ENCODE measurements at regions not wholly inside any gene's neighbourhood (a gene's known extent, or its start where the extent isn't known, plus 50 kb on each side); places are given as distances from the start of the nearest gene placed in this dataset.

GRCh38 chr11:25988178-25988577 lies 343.8 kb upstream of the ANO3 start:
- no peak for TF ChIP-seq CTCF (IDR thresholded peaks at IDR 0.05; ENCODE audit: partially characterized antibody, unreplicated experiment)
- no peak overlapping the region for H3K27ac Mint-ChIP-seq (ENCODE audit: unreplicated experiment)
- no peak for DNase-seq
- no peak overlapping the region for H3K4me3 Mint-ChIP-seq (ENCODE audit: unreplicated experiment)
- H3K36me3 Mint-ChIP-seq (ENCODE audit: unreplicated experiment), result no peaks in the 10 kb centered on the region
- no peaks in the 10 kb centered on the region for H3K27me3 Mint-ChIP-seq (ENCODE audit: unreplicated experiment)
- H3K9me3 Mint-ChIP-seq (ENCODE audit: unreplicated experiment), result no peaks in the 10 kb centered on the region
- H3K4me1 Mint-ChIP-seq (ENCODE audit: low read depth, unreplicated experiment), result no peaks in the 10 kb centered on the region

- Mint-ChIP-seq H3K4me1 (ENCODE audit: low read depth, unreplicated experiment) (no peaks in the 10 kb centered on the region), H3K36me3 (ENCODE audit: unreplicated experiment) (no peaks in the 10 kb centered on the region), H3K4me3 (ENCODE audit: unreplicated experiment) (no peak overlapping the region), H3K27me3 (ENCODE audit: unreplicated experiment) (peaks cover 2% of the 10 kb centered on the region), H3K27ac (ENCODE audit: unreplicated experiment) (no peak overlapping the region), H3K9me3 (ENCODE audit: unreplicated experiment) (no peaks in the 10 kb centered on the region)
- no peak for TF ChIP-seq CTCF (IDR thresholded peaks at IDR 0.05; ENCODE audit: partially characterized antibody, unreplicated experiment)
- no peak for DNase-seq
Observed at GRCh38 chr11:25990406-25990805, 341.5 kb upstream of the ANO3 start.

- Mint-ChIP-seq H3K27ac (ENCODE audit: unreplicated experiment) (no peak overlapping the region), H3K36me3 (ENCODE audit: unreplicated experiment) (no peaks in the 10 kb centered on the region), H3K4me1 (ENCODE audit: low read depth, unreplicated experiment) (no peaks in the 10 kb centered on the region), H3K4me3 (ENCODE audit: unreplicated experiment) (no peak overlapping the region), H3K9me3 (ENCODE audit: unreplicated experiment) (no peaks in the 10 kb centered on the region), H3K27me3 (ENCODE audit: unreplicated experiment) (peaks cover 2% of the 10 kb centered on the region)
- DNase-seq, result no peak
- no peak for TF ChIP-seq CTCF (IDR thresholded peaks at IDR 0.05; ENCODE audit: partially characterized antibody, unreplicated experiment)
Observed at GRCh38 chr11:25991476-25991875, 340.5 kb upstream of the ANO3 start.

GRCh38 chr11:25992294-25992693 lies 339.6 kb upstream of the ANO3 start:
- H3K9me3 Mint-ChIP-seq (ENCODE audit: unreplicated experiment), result no peaks in the 10 kb centered on the region
- H3K4me1 Mint-ChIP-seq (ENCODE audit: low read depth, unreplicated experiment), result no peaks in the 10 kb centered on the region

GRCh38 chr11:25993016-25993415 lies 338.9 kb upstream of the ANO3 start:
- no peak overlapping the region for H3K27ac Mint-ChIP-seq (ENCODE audit: unreplicated experiment)
- H3K4me3 Mint-ChIP-seq (ENCODE audit: unreplicated experiment), result no peak overlapping the region
- no peaks in the 10 kb centered on the region for H3K36me3 Mint-ChIP-seq (ENCODE audit: unreplicated experiment)
- no peak for TF ChIP-seq CTCF (IDR thresholded peaks at IDR 0.05; ENCODE audit: partially characterized antibody, unreplicated experiment)
- peaks cover 2% of the 10 kb centered on the region for H3K27me3 Mint-ChIP-seq (ENCODE audit: unreplicated experiment)
- no peaks in the 10 kb centered on the region for H3K9me3 Mint-ChIP-seq (ENCODE audit: unreplicated experiment)
- no peak for DNase-seq
- no peaks in the 10 kb centered on the region for H3K4me1 Mint-ChIP-seq (ENCODE audit: low read depth, unreplicated experiment)

More at GRCh38 chr11:25992294-25992693, 339.6 kb upstream of the ANO3 start:
- no peak overlapping the region for H3K27ac Mint-ChIP-seq (ENCODE audit: unreplicated experiment)
- H3K36me3 Mint-ChIP-seq (ENCODE audit: unreplicated experiment), result no peaks in the 10 kb centered on the region
- peaks cover 2% of the 10 kb centered on the region for H3K27me3 Mint-ChIP-seq (ENCODE audit: unreplicated experiment)
- no peak overlapping the region for H3K4me3 Mint-ChIP-seq (ENCODE audit: unreplicated experiment)
- no peak for DNase-seq
- TF ChIP-seq CTCF (IDR thresholded peaks at IDR 0.05; ENCODE audit: partially characterized antibody, unreplicated experiment), result no peak
